ENCODE measurements at regions not wholly inside any gene's neighbourhood (a gene's known extent, or its start where the extent isn't known, plus 50 kb on each side); places are given as distances from the start of the nearest gene placed in this dataset.

- Histone ChIP-seq H3K27ac (ENCODE audit: insufficient read depth, low read depth, low read length) (no peak overlapping the region), H3K9me1 (replicated peaks; ENCODE audit: control insufficient read depth, extremely low read depth, insufficient read depth, low read length) (no peaks in the 10 kb centered on the region), H3K4me1 (ENCODE audit: control insufficient read depth, extremely low read depth, insufficient read depth, low read length) (peaks cover 4% of the 10 kb centered on the region), H3K27me3 (ENCODE audit: control insufficient read depth in 2 of 2, insufficient read depth in 2 of 2, low read length in 2 of 2) (no peaks in the 10 kb centered on the region), H3K9ac (replicated peaks; ENCODE audit: extremely low read depth, insufficient read depth, low read length) (no peak overlapping the region), H3K4me3 (replicated peaks in 1 of 3; ENCODE audit: insufficient read depth in 1 of 3, low read depth in 1 of 3, low read length in 3 of 3) (no peak overlapping the region), H3K9me3 (replicated peaks; ENCODE audit: control insufficient read depth, insufficient read depth, low read length) (no peaks in the 10 kb centered on the region), H4K20me1 (replicated peaks; ENCODE audit: control insufficient read depth, extremely low read depth, insufficient read depth, low read length) (no peaks in the 10 kb centered on the region), H3K79me2 (ENCODE audit: control insufficient read depth, insufficient read depth, low read length) (no peaks in the 10 kb centered on the region), H3K4me2 (ENCODE audit: insufficient read depth, low read length) (no peak overlapping the region), H3K36me3 (ENCODE audit: control insufficient read depth in 2 of 2, extremely low read depth in 1 of 2, insufficient read depth in 2 of 2, low read length in 2 of 2) (peaks cover 0 to 5% of the 10 kb centered on the region in 2 experiments), H2AFZ (ENCODE audit: low read depth, low read length) (no peak overlapping the region)
- no peak for TF ChIP-seq FOS (IDR thresholded peaks at IDR 0.05; ENCODE audit: borderline replicate concordance, insufficient read depth, low read length)
- intact Hi-C loops (cut with micrococcal nuclease) (no loop called here), dilution Hi-C loops (cut with MboI; ENCODE audit: extremely low pct_ligation_motif_present, low sequenced_read_pairs) (no loop called here)
- ChIA-PET POLR2A (no interaction called here), CTCF (interaction anchor here (0.8 to 3.1 kb wide), 9 partner anchors 9 to 540 kb away, joined by 3 to 39 read pairs (median 7); no protein-coding TSS in a partner anchor)
- FAIRE-seq: no peak
- DNase-seq (ENCODE audit: low read depth, low spot score): no peak
- no TSS peak for BruUV-seq (replicated peaks)
Measured at GRCh38 chr14:95453713-95453980, 62.8 kb downstream of the SYNE3 start.

- Histone ChIP-seq H3K9me3 (replicated peaks; ENCODE audit: control insufficient read depth, insufficient read depth, low read length) (no peaks in the 10 kb centered on the region), H3K9me1 (replicated peaks; ENCODE audit: control insufficient read depth, extremely low read depth, insufficient read depth, low read length) (no peaks in the 10 kb centered on the region), H3K27me3 (ENCODE audit: control insufficient read depth in 2 of 2, insufficient read depth in 2 of 2, low read length in 2 of 2) (no peaks in the 10 kb centered on the region), H3K4me3 (replicated peaks in 1 of 3; ENCODE audit: insufficient read depth in 1 of 3, low read depth in 1 of 3, low read length in 3 of 3) (no peak overlapping the region), H2AFZ (ENCODE audit: low read depth, low read length) (no peak overlapping the region), H4K20me1 (replicated peaks; ENCODE audit: control insufficient read depth, extremely low read depth, insufficient read depth, low read length) (no peaks in the 10 kb centered on the region), H3K4me2 (ENCODE audit: insufficient read depth, low read length) (no peak overlapping the region), H3K36me3 (ENCODE audit: control insufficient read depth in 2 of 2, extremely low read depth in 1 of 2, insufficient read depth in 2 of 2, low read length in 2 of 2) (peaks cover 0 to 5% of the 10 kb centered on the region in 2 experiments), H3K4me1 (ENCODE audit: control insufficient read depth, extremely low read depth, insufficient read depth, low read length) (no peaks in the 10 kb centered on the region), H3K79me2 (ENCODE audit: control insufficient read depth, insufficient read depth, low read length) (no peaks in the 10 kb centered on the region), H3K9ac (replicated peaks; ENCODE audit: extremely low read depth, insufficient read depth, low read length) (no peak overlapping the region), H3K27ac (ENCODE audit: insufficient read depth, low read depth, low read length) (no peak overlapping the region)
- no TSS peak for BruUV-seq (replicated peaks)
- intact Hi-C loops (cut with micrococcal nuclease): no loop called here
- TF ChIP-seq MAX (IDR thresholded peaks at IDR 0.05; ENCODE audit: insufficient read depth, insufficient read length) (no peak), JUN (IDR thresholded peaks at IDR 0.05; ENCODE audit: borderline replicate concordance, insufficient read depth, insufficient read length, low read depth) (no peak), POLR2AphosphoS5 (IDR thresholded peaks at IDR 0.05; ENCODE audit: insufficient read depth, low read depth, low read length) (no peak)
- dilution Hi-C loops (cut with MboI; ENCODE audit: extremely low pct_ligation_motif_present, low sequenced_read_pairs): no loop called here
- CTCF ChIA-PET: interaction anchor here (0.7 to 3.1 kb wide), 30 partner anchors 8 to 686 kb away, joined by 3 to 39 read pairs (median 5); partner anchors contain the start of genes GLRX5 and SYNE3
- FAIRE-seq: no peak
- no peak for DNase-seq (ENCODE audit: low read depth, low spot score)
- POLR2A ChIA-PET: interaction anchor here (0.9 to 1.2 kb wide), 2 partner anchors 63 to 83 kb away, joined by 3 read pairs; partner anchors contain the start of gene SYNE3
Measured at GRCh38 chr14:95452893-95453712, 63.3 kb downstream of the SYNE3 start.

All from endothelial cell of umbilical vein (primary cell).